ENCODE measurements at regions not wholly inside any gene's neighbourhood (a gene's known extent, or its start where the extent isn't known, plus 50 kb on each side); places are given as distances from the start of the nearest gene placed in this dataset.
A peak's percentile ranks its signal among the peaks of the same experiment; 100 is the strongest.

GRCh38 chr10:108443636-108444035 is 1279.1 kb upstream of the SORCS1 start:
- 100% methylated on average over 1 of the region's 2 CpGs for WGBS (ENCODE audit: insufficient coverage)
- no peak overlapping the region for H3K27ac ChIP-seq (ENCODE audit: insufficient read depth in 1 of 2, low read depth in 1 of 2, low read length in 2 of 2, poor library complexity in 1 of 2, severe bottlenecking in 2 of 2)
- H3K4me3 ChIP-seq (ENCODE audit: control insufficient read depth in 1 of 7, extremely low read depth in 1 of 7, insufficient read depth in 4 of 7, low read depth in 2 of 7, low read length in 6 of 7), result no peak overlapping the region
- no peaks in the 10 kb centered on the region for H3K27me3 ChIP-seq (replicated peaks in 2 of 5; ENCODE audit: control insufficient read depth in 4 of 5, insufficient read depth in 5 of 5, low read length in 4 of 5)
- H3K9me3 ChIP-seq (ENCODE audit: control extremely low read depth in 1 of 5, control insufficient read depth in 4 of 5, insufficient read depth in 2 of 5, low read depth in 1 of 5, low read length in 4 of 5), result no peaks in the 10 kb centered on the region
- POLR2A ChIA-PET, result no interaction called here
- H3K4me1 ChIP-seq (ENCODE audit: control extremely low read depth in 1 of 4, control insufficient read depth in 4 of 4, insufficient read depth in 4 of 4, low read length in 3 of 4), result peaks cover 6 to 13% (median 8%) of the 10 kb centered on the region in 4 experiments
- no peak for DNase-seq
- CTCF ChIA-PET, result interaction anchor here (1.7 kb wide), 1 partner anchor 11 kb away, joined by 5 read pairs; no protein-coding TSS in a partner anchor
- H3K36me3 ChIP-seq (ENCODE audit: control insufficient read depth in 4 of 4, insufficient read depth in 4 of 4, low read length in 3 of 4), result no peaks in the 10 kb centered on the region

- H3K4me3 ChIP-seq (ENCODE audit: control insufficient read depth in 1 of 7, extremely low read depth in 1 of 7, insufficient read depth in 4 of 7, low read depth in 2 of 7, low read length in 6 of 7), result no peak overlapping the region
- peaks cover 0 to 8% (median 6%) of the 10 kb centered on the region in 4 experiments for H3K4me1 ChIP-seq (ENCODE audit: control extremely low read depth in 1 of 4, control insufficient read depth in 4 of 4, insufficient read depth in 4 of 4, low read length in 3 of 4)
- no peak for DNase-seq
- no CpG with 5 or more reads among the region's 1 CpG for WGBS (ENCODE audit: insufficient coverage)
- ChIA-PET POLR2A (no interaction called here), CTCF (interaction anchor here (1.6 kb wide), 1 partner anchor 25 kb away, joined by 4 read pairs; no protein-coding TSS in a partner anchor)
- H3K27me3 ChIP-seq (replicated peaks in 2 of 5; ENCODE audit: control insufficient read depth in 4 of 5, insufficient read depth in 5 of 5, low read length in 4 of 5), result no peaks in the 10 kb centered on the region
- no peaks in the 10 kb centered on the region for H3K36me3 ChIP-seq (ENCODE audit: control insufficient read depth in 4 of 4, insufficient read depth in 4 of 4, low read length in 3 of 4)
- no peak overlapping the region for H3K27ac ChIP-seq (ENCODE audit: insufficient read depth in 1 of 2, low read depth in 1 of 2, low read length in 2 of 2, poor library complexity in 1 of 2, severe bottlenecking in 2 of 2)
- H3K9me3 ChIP-seq (ENCODE audit: control extremely low read depth in 1 of 5, control insufficient read depth in 4 of 5, insufficient read depth in 2 of 5, low read depth in 1 of 5, low read length in 4 of 5), result no peaks in the 10 kb centered on the region
These were observed 1274.9 kb upstream of the SORCS1 start for GRCh38 chr10:108439397-108439796.

GRCh38 chr10:108436096-108436495 is 1271.6 kb upstream of the SORCS1 start:
- CTCF ChIA-PET, result no interaction called here
- H3K4me1 ChIP-seq (ENCODE audit: control extremely low read depth in 1 of 4, control insufficient read depth in 4 of 4, insufficient read depth in 4 of 4, low read length in 3 of 4), result peaks cover 0 to 8% (median 6%) of the 10 kb centered on the region in 4 experiments
- 17% methylated on average over 1 of the region's 6 CpGs for WGBS (ENCODE audit: insufficient coverage)
- H3K4me3 ChIP-seq (ENCODE audit: control insufficient read depth in 1 of 7, extremely low read depth in 1 of 7, insufficient read depth in 4 of 7, low read depth in 2 of 7, low read length in 6 of 7), result peak overlapping the region in 1 of 7 experiments; percentile 46
- DNase-seq, result peak; percentile 24 to 78 (median 62)
- no peaks in the 10 kb centered on the region for H3K9me3 ChIP-seq (ENCODE audit: control extremely low read depth in 1 of 5, control insufficient read depth in 4 of 5, insufficient read depth in 2 of 5, low read depth in 1 of 5, low read length in 4 of 5)
- POLR2A ChIA-PET, result no interaction called here
- no peaks in the 10 kb centered on the region for H3K27me3 ChIP-seq (replicated peaks in 2 of 5; ENCODE audit: control insufficient read depth in 4 of 5, insufficient read depth in 5 of 5, low read length in 4 of 5)
- no peak overlapping the region for H3K27ac ChIP-seq (ENCODE audit: insufficient read depth in 1 of 2, low read depth in 1 of 2, low read length in 2 of 2, poor library complexity in 1 of 2, severe bottlenecking in 2 of 2)
- no peaks in the 10 kb centered on the region for H3K36me3 ChIP-seq (ENCODE audit: control insufficient read depth in 4 of 4, insufficient read depth in 4 of 4, low read length in 3 of 4)

- Histone ChIP-seq H3K4me1 (ENCODE audit: control extremely low read depth in 1 of 4, control insufficient read depth in 4 of 4, insufficient read depth in 4 of 4, low read length in 3 of 4) (peaks cover 0 to 8% (median 6%) of the 10 kb centered on the region in 4 experiments), H3K27ac (ENCODE audit: insufficient read depth in 1 of 2, low read depth in 1 of 2, low read length in 2 of 2, poor library complexity in 1 of 2, severe bottlenecking in 2 of 2) (no peak overlapping the region), H3K9me3 (ENCODE audit: control extremely low read depth in 1 of 5, control insufficient read depth in 4 of 5, insufficient read depth in 2 of 5, low read depth in 1 of 5, low read length in 4 of 5) (no peaks in the 10 kb centered on the region), H3K27me3 (replicated peaks in 2 of 5; ENCODE audit: control insufficient read depth in 4 of 5, insufficient read depth in 5 of 5, low read length in 4 of 5) (no peaks in the 10 kb centered on the region), H3K4me3 (ENCODE audit: control insufficient read depth in 1 of 7, extremely low read depth in 1 of 7, insufficient read depth in 4 of 7, low read depth in 2 of 7, low read length in 6 of 7) (no peak overlapping the region), H3K36me3 (ENCODE audit: control insufficient read depth in 4 of 4, insufficient read depth in 4 of 4, low read length in 3 of 4) (no peaks in the 10 kb centered on the region)
- WGBS (ENCODE audit: insufficient coverage), result 90% methylated on average over 2 of the region's 3 CpGs
- ChIA-PET POLR2A (no interaction called here), CTCF (interaction anchor here (1.3 kb wide), 1 partner anchor 36 kb away, joined by 3 read pairs; no protein-coding TSS in a partner anchor)
- peak in 2 of 3 donors; percentile 36 to 69 for DNase-seq
These were observed 1270.2 kb upstream of the SORCS1 start for GRCh38 chr10:108434559-108435252.

- Histone ChIP-seq H3K4me3 (ENCODE audit: control insufficient read depth in 1 of 7, extremely low read depth in 1 of 7, insufficient read depth in 4 of 7, low read depth in 2 of 7, low read length in 6 of 7) (peak overlapping the region in 1 of 7 experiments; percentile 37), H3K4me1 (ENCODE audit: control extremely low read depth in 1 of 4, control insufficient read depth in 4 of 4, insufficient read depth in 4 of 4, low read length in 3 of 4) (peaks cover 0 to 12% (median 7%) of the 10 kb centered on the region in 4 experiments), H3K27ac (ENCODE audit: insufficient read depth in 1 of 2, low read depth in 1 of 2, low read length in 2 of 2, poor library complexity in 1 of 2, severe bottlenecking in 2 of 2) (no peak overlapping the region), H3K27me3 (replicated peaks in 2 of 5; ENCODE audit: control insufficient read depth in 4 of 5, insufficient read depth in 5 of 5, low read length in 4 of 5) (no peaks in the 10 kb centered on the region), H3K36me3 (ENCODE audit: control insufficient read depth in 4 of 4, insufficient read depth in 4 of 4, low read length in 3 of 4) (no peaks in the 10 kb centered on the region), H3K9me3 (ENCODE audit: control extremely low read depth in 1 of 5, control insufficient read depth in 4 of 5, insufficient read depth in 2 of 5, low read depth in 1 of 5, low read length in 4 of 5) (no peaks in the 10 kb centered on the region)
- WGBS (ENCODE audit: insufficient coverage), result 25% methylated on average over 4 of the region's 5 CpGs
- ChIA-PET POLR2A (interaction anchor here (0.6 kb wide), 1 partner anchor 1418 kb away, joined by 3 read pairs; no protein-coding TSS in a partner anchor), CTCF (no interaction called here)
- DNase-seq, result peak in 2 of 3 donors; percentile 43 to 64
These were observed 1262.6 kb upstream of the SORCS1 start for GRCh38 chr10:108427146-108427545.

- no peak for DNase-seq
- Histone ChIP-seq H3K4me1 (ENCODE audit: control extremely low read depth in 1 of 4, control insufficient read depth in 4 of 4, insufficient read depth in 4 of 4, low read length in 3 of 4) (peaks cover 0 to 17% (median 10%) of the 10 kb centered on the region in 4 experiments), H3K27me3 (replicated peaks in 2 of 5; ENCODE audit: control insufficient read depth in 4 of 5, insufficient read depth in 5 of 5, low read length in 4 of 5) (no peaks in the 10 kb centered on the region), H3K27ac (ENCODE audit: insufficient read depth in 1 of 2, low read depth in 1 of 2, low read length in 2 of 2, poor library complexity in 1 of 2, severe bottlenecking in 2 of 2) (no peak overlapping the region), H3K4me3 (ENCODE audit: control insufficient read depth in 1 of 7, extremely low read depth in 1 of 7, insufficient read depth in 4 of 7, low read depth in 2 of 7, low read length in 6 of 7) (no peak overlapping the region), H3K9me3 (ENCODE audit: control extremely low read depth in 1 of 5, control insufficient read depth in 4 of 5, insufficient read depth in 2 of 5, low read depth in 1 of 5, low read length in 4 of 5) (no peaks in the 10 kb centered on the region), H3K36me3 (ENCODE audit: control insufficient read depth in 4 of 4, insufficient read depth in 4 of 4, low read length in 3 of 4) (no peaks in the 10 kb centered on the region)
- no CpG with 5 or more reads among the region's 1 CpG for WGBS (ENCODE audit: insufficient coverage)
- ChIA-PET CTCF (interaction anchor here (1.5 to 1.7 kb wide), 2 partner anchors 14 to 43 kb away, joined by 3 to 4 read pairs; no protein-coding TSS in a partner anchor), POLR2A (no interaction called here)
These were observed 1260.9 kb upstream of the SORCS1 start for GRCh38 chr10:108425283-108425964.

- Histone ChIP-seq H3K4me1 (ENCODE audit: control extremely low read depth in 1 of 4, control insufficient read depth in 4 of 4, insufficient read depth in 4 of 4, low read length in 3 of 4) (peaks cover 0 to 17% (median 10%) of the 10 kb centered on the region in 4 experiments), H3K27me3 (replicated peaks in 2 of 5; ENCODE audit: control insufficient read depth in 4 of 5, insufficient read depth in 5 of 5, low read length in 4 of 5) (no peaks in the 10 kb centered on the region), H3K4me3 (ENCODE audit: control insufficient read depth in 1 of 7, extremely low read depth in 1 of 7, insufficient read depth in 4 of 7, low read depth in 2 of 7, low read length in 6 of 7) (no peak overlapping the region), H3K36me3 (ENCODE audit: control insufficient read depth in 4 of 4, insufficient read depth in 4 of 4, low read length in 3 of 4) (no peaks in the 10 kb centered on the region), H3K27ac (ENCODE audit: insufficient read depth in 1 of 2, low read depth in 1 of 2, low read length in 2 of 2, poor library complexity in 1 of 2, severe bottlenecking in 2 of 2) (no peak overlapping the region), H3K9me3 (ENCODE audit: control extremely low read depth in 1 of 5, control insufficient read depth in 4 of 5, insufficient read depth in 2 of 5, low read depth in 1 of 5, low read length in 4 of 5) (no peaks in the 10 kb centered on the region)
- CTCF ChIA-PET, result no interaction called here
- POLR2A ChIA-PET, result no interaction called here
- no peak for DNase-seq
- no CpG with 5 or more reads among the region's 1 CpG for WGBS (ENCODE audit: insufficient coverage)
These were observed 1260.2 kb upstream of the SORCS1 start for GRCh38 chr10:108424656-108425055.

All from common myeloid progenitor, CD34-positive (primary cell).